ENCODE measurements at regions not wholly inside any gene's neighbourhood (a gene's known extent, or its start where the extent isn't known, plus 50 kb on each side); places are given as distances from the start of the nearest gene placed in this dataset.

DNA sequence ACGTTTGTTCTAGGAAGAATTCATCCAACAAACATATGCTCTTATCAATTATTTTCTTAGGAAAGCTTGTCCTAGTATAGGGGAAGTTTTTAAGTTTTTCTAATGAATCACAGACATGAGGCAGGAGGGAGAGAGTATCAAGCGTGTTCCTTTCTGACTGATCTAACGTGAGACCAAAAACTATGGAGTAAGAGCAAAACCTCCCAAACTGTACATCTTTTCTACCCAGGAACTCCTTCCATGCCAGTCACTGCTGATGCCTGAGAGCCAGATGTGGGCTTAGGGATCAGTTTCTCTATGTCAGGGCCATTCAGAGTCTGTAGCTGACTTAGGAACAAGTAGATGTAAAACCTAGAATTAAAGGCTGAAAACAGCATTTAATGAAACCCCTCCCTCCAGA is 51.7 kb upstream of the NFIB start:
- TF ChIP-seq RAD21 (IDR thresholded peaks at IDR 0.05; ENCODE audit: low read depth), result no peak
- no peak for TF ChIP-seq CEBPB (IDR thresholded peaks at IDR 0.05)
- TF ChIP-seq, protein P1, sequence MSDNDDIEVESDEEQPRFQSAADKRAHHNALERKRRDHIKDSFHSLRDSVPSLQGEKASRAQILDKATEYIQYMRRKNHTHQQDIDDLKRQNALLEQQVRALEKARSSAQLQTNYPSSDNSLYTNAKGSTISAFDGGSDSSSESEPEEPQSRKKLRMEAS (IDR thresholded peaks at IDR 0.05), result no peak
- TF ChIP-seq NFIC (IDR thresholded peaks at IDR 0.05), result no peak
- TF ChIP-seq, protein P2, sequence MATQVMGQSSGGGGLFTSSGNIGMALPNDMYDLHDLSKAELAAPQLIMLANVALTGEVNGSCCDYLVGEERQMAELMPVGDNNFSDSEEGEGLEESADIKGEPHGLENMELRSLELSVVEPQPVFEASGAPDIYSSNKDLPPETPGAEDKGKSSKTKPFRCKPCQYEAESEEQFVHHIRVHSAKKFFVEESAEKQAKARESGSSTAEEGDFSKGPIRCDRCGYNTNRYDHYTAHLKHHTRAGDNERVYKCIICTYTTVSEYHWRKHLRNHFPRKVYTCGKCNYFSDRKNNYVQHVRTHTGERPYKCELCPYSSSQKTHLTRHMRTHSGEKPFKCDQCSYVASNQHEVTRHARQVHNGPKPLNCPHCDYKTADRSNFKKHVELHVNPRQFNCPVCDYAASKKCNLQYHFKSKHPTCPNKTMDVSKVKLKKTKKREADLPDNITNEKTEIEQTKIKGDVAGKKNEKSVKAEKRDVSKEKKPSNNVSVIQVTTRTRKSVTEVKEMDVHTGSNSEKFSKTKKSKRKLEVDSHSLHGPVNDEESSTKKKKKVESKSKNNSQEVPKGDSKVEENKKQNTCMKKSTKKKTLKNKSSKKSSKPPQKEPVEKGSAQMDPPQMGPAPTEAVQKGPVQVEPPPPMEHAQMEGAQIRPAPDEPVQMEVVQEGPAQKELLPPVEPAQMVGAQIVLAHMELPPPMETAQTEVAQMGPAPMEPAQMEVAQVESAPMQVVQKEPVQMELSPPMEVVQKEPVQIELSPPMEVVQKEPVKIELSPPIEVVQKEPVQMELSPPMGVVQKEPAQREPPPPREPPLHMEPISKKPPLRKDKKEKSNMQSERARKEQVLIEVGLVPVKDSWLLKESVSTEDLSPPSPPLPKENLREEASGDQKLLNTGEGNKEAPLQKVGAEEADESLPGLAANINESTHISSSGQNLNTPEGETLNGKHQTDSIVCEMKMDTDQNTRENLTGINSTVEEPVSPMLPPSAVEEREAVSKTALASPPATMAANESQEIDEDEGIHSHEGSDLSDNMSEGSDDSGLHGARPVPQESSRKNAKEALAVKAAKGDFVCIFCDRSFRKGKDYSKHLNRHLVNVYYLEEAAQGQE (IDR thresholded peaks at IDR 0.05; ENCODE audit: low read depth), result no peak
- no peak for TF ChIP-seq EGR1 (IDR thresholded peaks at IDR 0.05)
